ENCODE measurements at regions not wholly inside any gene's neighbourhood (a gene's known extent, or its start where the extent isn't known, plus 50 kb on each side); places are given as distances from the start of the nearest gene placed in this dataset.

- TF ChIP-seq, protein P1, sequence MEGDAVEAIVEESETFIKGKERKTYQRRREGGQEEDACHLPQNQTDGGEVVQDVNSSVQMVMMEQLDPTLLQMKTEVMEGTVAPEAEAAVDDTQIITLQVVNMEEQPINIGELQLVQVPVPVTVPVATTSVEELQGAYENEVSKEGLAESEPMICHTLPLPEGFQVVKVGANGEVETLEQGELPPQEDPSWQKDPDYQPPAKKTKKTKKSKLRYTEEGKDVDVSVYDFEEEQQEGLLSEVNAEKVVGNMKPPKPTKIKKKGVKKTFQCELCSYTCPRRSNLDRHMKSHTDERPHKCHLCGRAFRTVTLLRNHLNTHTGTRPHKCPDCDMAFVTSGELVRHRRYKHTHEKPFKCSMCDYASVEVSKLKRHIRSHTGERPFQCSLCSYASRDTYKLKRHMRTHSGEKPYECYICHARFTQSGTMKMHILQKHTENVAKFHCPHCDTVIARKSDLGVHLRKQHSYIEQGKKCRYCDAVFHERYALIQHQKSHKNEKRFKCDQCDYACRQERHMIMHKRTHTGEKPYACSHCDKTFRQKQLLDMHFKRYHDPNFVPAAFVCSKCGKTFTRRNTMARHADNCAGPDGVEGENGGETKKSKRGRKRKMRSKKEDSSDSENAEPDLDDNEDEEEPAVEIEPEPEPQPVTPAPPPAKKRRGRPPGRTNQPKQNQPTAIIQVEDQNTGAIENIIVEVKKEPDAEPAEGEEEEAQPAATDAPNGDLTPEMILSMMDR (IDR thresholded peaks at IDR 0.05; ENCODE audit: low read depth, low read length) = no peak
- no peak for TF ChIP-seq POLR2A (IDR thresholded peaks at IDR 0.05; ENCODE audit: extremely low read depth, insufficient read length)
- no peak for TF ChIP-seq MAX (IDR thresholded peaks at IDR 0.05; ENCODE audit: low read depth, low read length)
- no peak for TF ChIP-seq MYC (IDR thresholded peaks at IDR 0.05; ENCODE audit: low read depth, low read length)
Measured at GRCh38 chr7:71034243-71034642, 97.7 kb upstream of the GALNT17 start.
